ENCODE measurements at regions not wholly inside any gene's neighbourhood (a gene's known extent, or its start where the extent isn't known, plus 50 kb on each side); places are given as distances from the start of the nearest gene placed in this dataset.

GRCh38 chr13:67880916-67881315 lies 650.8 kb upstream of the PCDH9 start:
- no peak overlapping the region for H2AFZ ChIP-seq (ENCODE audit: low read depth, low read length)
- ATAC-seq = no peak

More at GRCh38 chr13:67880916-67881315, 650.8 kb upstream of the PCDH9 start:
- Histone ChIP-seq H4K20me1 (replicated peaks; ENCODE audit: control insufficient read depth, insufficient read depth, low read length) (no peaks in the 10 kb centered on the region), H3K4me1 (replicated peaks in 1 of 2; ENCODE audit: control insufficient read depth in 2 of 2, insufficient read depth in 2 of 2, low read length in 2 of 2) (no peaks in the 10 kb centered on the region), H3K27me3 (ENCODE audit: control insufficient read depth in 2 of 2, insufficient read depth in 2 of 2, low read length in 2 of 2) (no peaks in the 10 kb centered on the region), H3K9me1 (ENCODE audit: control insufficient read depth, insufficient read depth, low read length) (no peaks in the 10 kb centered on the region), H3K27ac (ENCODE audit: extremely low read depth, low read depth, low read length) (no peak overlapping the region), H3K4me2 (ENCODE audit: insufficient read depth, low read length) (no peak overlapping the region), H3K4me3 (no peak overlapping the region), H3K9me3 (replicated peaks; ENCODE audit: control insufficient read depth, insufficient read depth, low read depth, low read length) (no peaks in the 10 kb centered on the region), H3K79me2 (ENCODE audit: control insufficient read depth, insufficient read depth, low read length) (no peaks in the 10 kb centered on the region), H3K9ac (ENCODE audit: insufficient read depth in 1 of 2, low read depth in 2 of 2, low read length in 2 of 2) (no peak overlapping the region), H3K36me3 (ENCODE audit: control insufficient read depth, insufficient read depth, low read length) (no peaks in the 10 kb centered on the region)
- POLR2A ChIA-PET = no interaction called here
- DNase-seq (ENCODE audit: extremely low read depth in 1 of 4, low spot score in 3 of 4) (no peak), FAIRE-seq (no peak)
- BruUV-seq (replicated peaks) = no TSS peak
- TF ChIP-seq HMBOX1 (IDR thresholded peaks at IDR 0.05) (no peak), ZNF133 (CRISPR knock-in tag; IDR thresholded peaks at IDR 0.05) (no peak), CTCF (IDR thresholded peaks at IDR 0.05 in 2 of 3, conservative IDR thresholded peaks at IDR 0.05 in 1 of 3; ENCODE audit: insufficient read depth in 2 of 3, low read depth in 1 of 3, low read length in 3 of 3) (no peak), SMAD1 (IDR thresholded peaks at IDR 0.05; ENCODE audit: low read depth, low read length, partially characterized antibody) (no peak), EZH2 (IDR thresholded peaks at IDR 0.05; ENCODE audit: borderline replicate concordance, low read depth, low read length) (no peak), USF2 (CRISPR knock-in tag; IDR thresholded peaks at IDR 0.05) (no peak), ZNF12 (CRISPR knock-in tag; IDR thresholded peaks at IDR 0.05) (no peak), FOXK2 (conservative IDR thresholded peaks at IDR 0.05 in 1 of 2, IDR thresholded peaks at IDR 0.05 in 1 of 2; ENCODE audit: low read depth in 2 of 2) (no peak)
- in situ Hi-C loops (cut with MboI) (no loop called here), intact Hi-C loops (cut with micrococcal nuclease) (no loop called here)
- CTCF ChIA-PET (ENCODE audit: low intra/inter-chr PET ratio) = no interaction called here
- WGBS (ENCODE audit: insufficient coverage, low coverage, missing lambda C conversion rate) = 0% methylated on average over 1 of the region's 1 CpG

Measured in K562 (cell line).